ENCODE measurements at regions not wholly inside any gene's neighbourhood (a gene's known extent, or its start where the extent isn't known, plus 50 kb on each side); places are given as distances from the start of the nearest gene placed in this dataset.
A peak's percentile ranks its signal among the peaks of the same experiment; 100 is the strongest.

DNA sequence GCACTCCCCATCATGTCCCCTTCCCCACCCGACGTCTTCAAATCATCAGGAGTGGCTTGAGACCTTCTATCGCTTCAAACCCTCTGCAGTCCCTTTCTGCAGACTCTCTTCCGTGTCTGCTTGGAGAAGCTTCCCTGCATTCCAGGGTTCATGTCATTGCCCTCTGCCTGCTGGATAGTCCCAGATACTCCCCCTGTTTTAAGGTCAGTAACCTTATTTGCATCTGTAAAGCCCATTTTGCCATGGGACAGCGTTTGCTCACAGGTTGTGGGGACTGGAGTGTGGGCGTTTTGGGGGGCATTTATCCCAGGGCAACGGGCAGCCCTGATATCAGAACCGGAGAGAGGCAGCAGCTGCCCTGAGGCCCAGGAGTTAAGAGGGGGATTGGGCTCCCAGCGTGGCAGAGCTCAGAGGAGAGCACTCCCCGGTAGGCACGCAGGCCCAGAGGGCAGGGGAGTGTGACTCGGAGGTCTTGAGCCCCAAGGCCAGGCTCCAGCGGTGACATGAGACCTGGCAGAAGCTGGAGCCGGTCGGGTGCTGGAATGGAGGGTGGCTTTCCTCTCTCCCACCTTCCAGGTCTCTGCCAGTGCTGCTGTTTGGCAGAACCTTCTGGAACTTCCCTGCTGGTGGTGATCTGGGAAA lies 73.8 kb downstream of the RTP5 start:
- DNase-seq: no peak

DNA sequence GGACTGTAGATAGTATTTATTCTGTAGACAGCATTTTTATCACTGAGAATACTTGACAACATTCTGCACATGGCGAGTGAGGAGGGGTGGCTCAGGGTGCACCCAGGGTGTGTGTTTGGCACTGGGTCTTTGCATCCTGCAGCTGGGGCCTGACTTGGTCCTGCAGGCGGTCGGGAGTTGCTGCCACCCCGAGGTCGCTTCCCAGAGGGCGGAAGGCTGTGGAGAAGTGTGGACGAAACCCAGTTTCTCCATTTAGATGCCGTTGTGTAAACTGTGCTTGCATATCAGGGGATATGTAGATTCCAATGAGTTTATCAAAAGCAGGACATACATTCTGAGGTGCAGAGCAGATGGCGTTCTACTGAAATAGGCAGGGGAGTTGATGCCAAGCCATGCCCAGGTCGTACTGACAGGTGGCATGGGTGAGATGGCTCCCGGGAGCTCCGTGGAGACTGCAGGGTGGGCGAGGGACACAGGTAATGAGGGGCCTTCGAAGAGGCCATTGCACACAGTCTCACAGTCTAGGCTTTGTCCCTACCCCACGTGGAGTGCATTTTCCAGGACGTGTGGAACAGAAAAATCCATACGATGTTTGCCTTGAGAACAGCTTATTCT lies 74.5 kb downstream of the RTP5 start:
- no peak for DNase-seq

GRCh38 chr2:241944821-241945220 lies 75.3 kb downstream of the RTP5 start:
- no peak for DNase-seq

DNA sequence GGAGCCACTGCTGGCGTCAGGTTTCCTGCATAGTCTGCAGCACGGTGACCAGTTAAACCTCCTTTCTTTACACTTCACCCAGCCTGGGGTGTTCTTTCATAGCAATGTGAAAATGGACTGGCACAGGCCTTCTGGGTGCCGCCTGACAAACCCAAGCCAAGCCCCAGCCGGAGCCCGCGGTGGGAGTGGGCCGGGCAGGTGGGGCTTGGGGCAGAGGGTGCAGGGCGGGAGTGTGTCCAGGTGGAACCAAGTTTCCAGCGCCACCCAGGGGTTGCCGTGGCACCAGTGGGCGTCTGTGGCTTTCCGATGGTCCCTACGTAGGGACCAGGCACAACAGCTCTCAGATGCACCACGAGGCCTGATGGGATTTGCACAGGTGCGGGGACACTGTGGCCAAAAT lies 75.8 kb downstream of the RTP5 start:
- DNase-seq: no peak

- DNase-seq: no peak
Observed at GRCh38 chr2:241945803-241946202, 76.3 kb downstream of the RTP5 start.

DNA sequence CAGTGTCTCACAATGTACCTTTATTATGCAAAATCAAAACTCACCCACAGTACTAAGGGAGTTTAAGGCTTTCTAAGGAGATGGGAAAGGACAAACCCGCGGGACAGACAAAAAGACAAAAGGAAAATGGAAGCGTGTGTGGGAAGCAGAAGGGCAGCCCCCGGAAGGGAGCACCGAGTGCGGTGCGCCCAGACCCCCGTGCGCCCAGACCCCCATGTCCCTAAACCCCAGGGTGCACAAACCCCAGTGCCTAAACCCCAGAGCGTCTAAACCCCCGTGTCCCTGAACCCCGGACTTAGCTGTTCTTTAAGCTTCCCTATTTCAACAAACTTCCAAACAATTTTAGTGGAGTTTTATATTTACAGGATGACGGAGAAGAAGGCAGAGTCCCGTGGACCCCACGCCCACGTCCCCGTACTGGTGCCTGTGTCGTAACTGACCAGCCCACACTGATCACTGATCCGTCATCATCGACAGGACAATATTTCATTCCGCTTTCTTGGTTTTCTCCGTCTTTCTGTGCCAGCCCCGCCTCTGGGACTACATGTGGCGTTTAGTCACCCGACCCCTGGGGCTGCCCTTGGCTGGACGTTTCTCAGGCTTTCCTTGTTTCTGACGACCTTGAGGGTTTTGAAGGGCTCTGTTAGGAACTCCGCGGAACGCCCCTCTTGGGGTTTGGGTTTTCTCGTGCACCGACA lies 76.9 kb downstream of the RTP5 start:
- no peak for DNase-seq

DNA sequence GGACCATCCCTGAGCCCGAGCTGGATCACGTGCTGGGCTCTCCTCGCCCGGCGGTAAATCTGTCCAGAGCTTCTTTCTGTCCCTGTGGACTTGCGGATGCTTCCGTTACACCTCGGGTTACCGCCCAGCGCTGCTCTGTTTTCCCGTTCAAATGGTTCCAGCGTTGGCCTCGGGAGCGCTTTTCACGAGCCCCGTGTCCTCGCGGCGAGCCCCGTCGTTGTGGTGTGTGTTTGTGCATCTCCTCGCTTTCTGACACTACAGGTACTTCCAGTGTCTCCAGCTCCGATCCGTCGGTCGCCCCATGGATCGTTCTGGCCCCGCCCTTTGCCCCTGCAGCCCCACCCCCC lies 77.4 kb downstream of the RTP5 start:
- no peak for DNase-seq

DNA sequence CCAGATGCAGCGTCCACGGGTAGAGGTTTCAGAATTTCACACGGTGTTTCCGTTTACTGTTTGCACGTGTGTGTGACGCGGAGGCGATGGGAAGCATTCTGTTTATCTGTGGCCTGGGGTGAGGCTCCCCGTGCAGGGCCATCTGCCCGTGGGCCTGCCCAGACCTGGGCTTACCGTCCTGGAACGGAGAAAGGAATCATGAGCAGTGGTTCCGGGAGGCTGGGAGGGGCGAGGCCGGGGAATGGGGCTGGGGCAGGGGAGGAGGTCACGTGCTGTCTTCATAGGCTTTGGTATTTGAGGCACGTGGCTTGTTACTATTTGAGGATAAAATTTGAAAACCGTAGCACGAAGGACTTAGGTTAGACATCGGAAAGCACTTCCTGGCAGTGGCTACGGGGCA lies 77.9 kb downstream of the RTP5 start:
- DNase-seq: no peak

- DNase-seq: no peak
Observed at GRCh38 chr2:241947876-241948275, 78.3 kb downstream of the RTP5 start.

DNA sequence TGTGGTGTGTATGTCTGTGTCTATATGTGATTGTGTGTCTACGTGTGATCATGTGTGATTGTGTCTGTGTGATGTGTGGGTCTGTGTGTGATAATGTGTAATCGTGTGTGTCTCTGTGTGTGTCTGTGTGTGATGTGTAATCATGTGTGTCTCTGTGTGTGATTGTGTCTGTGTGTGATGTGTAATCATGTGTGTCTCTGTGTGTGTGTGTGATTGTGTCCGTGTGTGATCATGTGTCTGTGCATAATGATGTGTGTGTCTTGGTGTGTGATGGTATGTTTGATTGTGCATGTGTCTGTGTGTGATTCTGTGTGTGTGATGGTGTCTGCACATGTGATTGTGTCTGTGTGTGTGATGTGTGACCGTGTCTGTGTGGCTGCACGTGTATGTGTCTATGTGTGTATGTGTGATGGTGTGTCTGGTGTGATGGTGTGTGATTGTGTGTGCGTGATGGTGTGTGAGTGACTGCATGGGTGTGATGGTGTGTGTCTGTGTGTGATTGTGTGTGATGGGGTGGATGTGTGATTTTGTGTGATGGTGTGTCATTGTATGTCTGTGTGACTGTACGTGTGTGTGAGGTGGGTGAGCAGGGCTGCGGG lies 78.9 kb downstream of the RTP5 start:
- no peak for DNase-seq

DNA sequence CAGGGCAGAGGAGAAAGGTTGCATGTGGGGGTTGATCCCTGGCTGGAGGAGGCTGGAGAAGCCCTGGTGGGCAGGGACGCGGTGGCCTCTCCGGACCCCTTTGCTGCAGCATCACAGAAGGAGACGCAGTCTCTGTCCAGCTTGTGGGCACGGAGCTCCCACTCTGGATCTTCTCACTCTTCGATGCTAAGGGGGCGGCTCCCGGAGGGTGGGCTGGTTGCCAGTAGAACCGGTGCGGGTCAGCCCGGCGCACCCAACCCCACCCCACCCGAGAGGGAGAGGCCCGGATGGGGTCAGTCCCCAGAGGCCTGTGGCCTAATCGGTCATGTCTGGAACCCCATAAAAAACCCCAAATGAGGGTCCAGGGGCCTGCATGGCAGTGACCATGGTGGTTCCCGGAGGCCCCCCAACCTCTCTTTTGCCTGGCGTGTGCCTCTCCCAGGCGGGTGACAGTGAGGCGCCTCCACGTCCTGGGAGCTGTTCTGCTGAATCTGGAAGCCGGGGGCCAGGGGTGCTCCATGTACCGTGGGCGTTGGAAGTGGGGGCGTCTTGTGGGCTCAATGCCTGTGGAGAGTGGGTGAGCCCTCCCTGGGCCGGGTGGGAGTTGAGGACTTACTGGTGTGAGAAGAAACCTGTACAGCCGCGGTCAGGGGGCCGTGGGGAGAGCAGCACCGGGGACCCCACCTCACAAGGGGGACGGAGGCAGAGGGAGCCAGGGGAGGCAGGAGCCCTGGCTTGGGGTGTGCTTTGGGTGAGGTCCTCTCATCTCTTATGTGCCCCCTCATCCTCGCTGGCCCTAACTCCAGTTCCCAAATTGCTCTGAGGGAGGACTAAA lies 79.6 kb downstream of the RTP5 start:
- DNase-seq: no peak

DNA sequence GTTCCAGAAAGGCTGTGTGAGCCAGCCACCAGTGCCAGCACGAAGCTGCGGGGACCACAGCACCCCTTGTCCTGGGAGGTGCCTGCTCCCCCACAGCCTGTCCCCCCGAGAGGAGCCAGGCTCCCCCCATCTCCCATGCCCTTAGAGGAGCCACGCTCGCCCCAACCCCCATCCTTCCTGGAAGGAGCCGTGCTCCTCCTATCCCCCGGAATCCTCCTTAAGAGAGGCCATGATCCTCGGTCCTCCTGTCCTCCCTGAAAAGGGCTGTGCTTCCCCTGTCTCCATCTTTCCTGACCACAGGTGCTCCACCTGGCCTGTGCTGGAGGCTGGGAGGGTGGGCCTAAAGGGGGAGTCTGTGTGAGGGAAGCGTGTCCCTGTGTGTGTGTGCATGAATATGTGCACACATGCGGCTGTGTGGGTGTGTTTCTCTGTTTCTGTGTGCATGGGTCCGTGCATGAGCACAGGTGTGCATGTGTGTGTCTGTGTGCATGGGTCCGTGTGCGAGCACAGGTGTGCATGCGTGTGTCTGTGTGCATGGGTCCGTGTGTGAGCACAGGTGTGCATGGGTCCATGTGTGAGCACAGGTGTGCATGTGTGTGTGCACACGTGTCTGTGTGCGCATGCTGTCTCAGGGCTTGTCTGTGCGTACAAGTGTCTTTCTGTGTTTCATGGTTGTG lies 80.3 kb downstream of the RTP5 start:
- DNase-seq: no peak

- DNase-seq: peak; percentile 43
Observed at GRCh38 chr2:241950413-241951315, 81.1 kb downstream of the RTP5 start.

DNA sequence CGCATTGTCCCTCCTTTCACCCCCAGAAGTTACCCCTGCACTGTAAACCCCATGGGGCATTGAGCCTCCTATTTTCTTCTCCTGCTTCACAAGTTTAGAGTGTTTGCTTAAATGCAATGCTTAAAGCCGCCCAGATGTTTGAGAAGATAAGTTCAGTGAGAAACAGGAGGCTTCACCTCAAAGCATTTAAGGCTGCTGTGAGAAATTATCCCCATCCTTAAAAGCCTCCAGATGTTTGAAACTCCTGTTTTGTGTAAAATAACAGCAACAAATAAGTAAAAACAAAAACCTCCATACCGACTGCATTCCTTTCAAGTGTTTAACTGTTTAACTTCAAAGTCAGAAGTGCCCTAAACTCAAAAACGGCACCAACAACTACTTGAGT lies 81.8 kb downstream of the RTP5 start:
- DNase-seq: peak; percentile 8

GRCh38 chr2:241951920-241952319 lies 82.4 kb downstream of the RTP5 start:
- DNase-seq: no peak

GRCh38 chr2:241952816-241953215 lies 83.3 kb downstream of the RTP5 start:
- DNase-seq: no peak

DNA sequence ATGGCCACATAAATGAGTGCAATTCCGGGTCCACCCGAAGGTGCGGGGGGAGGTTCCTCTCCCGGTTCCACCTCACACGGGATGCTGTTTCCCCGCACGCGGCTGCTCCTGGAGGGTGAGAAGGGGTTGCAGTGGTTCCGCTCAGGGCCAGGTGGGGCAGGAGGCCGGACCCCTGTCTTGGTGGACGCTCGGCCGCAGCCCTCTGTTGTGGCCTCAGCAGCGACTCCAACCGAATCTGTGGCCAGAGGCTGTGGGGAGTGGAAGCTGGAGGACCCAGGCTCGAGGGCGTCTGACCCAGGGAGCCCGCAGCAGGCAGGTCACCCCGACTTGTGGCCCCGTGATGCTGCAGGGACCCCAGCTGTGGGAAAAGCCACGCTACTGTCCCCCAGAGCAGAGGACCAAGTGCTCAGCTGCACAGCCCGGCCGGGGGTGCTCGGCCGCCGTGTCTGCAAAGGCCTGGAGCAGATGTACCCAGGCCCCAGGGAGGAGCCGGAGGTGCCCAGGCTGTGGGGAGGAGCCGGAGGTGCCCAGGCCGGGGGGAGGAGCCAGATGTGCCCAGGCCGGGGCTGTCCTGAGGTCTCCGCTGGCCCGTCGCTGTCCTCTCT lies 83.9 kb downstream of the RTP5 start:
- no peak for DNase-seq

GRCh38 chr2:241956521-241957110 lies 87.1 kb downstream of the RTP5 start:
- no peak for DNase-seq

DNA sequence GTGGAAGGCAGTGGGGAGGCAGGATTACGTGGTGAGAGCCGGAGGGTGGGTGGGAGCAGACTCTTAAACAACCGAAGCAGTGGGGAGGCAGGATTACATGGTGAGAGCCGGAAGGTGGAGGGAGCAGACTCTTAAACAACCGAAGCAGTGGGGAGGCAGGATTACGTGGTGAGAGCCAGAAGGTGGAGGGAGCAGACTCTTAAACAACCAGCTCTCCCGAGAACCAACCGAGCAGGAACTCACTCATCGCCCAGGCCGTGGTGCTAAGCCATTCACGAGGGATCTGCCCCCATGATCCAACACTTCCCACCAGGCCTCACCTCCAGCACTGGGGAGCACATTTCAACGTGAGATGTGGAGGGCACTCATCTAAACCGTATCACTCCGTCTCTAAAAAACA lies 87.7 kb downstream of the RTP5 start:
- DNase-seq: no peak

DNA sequence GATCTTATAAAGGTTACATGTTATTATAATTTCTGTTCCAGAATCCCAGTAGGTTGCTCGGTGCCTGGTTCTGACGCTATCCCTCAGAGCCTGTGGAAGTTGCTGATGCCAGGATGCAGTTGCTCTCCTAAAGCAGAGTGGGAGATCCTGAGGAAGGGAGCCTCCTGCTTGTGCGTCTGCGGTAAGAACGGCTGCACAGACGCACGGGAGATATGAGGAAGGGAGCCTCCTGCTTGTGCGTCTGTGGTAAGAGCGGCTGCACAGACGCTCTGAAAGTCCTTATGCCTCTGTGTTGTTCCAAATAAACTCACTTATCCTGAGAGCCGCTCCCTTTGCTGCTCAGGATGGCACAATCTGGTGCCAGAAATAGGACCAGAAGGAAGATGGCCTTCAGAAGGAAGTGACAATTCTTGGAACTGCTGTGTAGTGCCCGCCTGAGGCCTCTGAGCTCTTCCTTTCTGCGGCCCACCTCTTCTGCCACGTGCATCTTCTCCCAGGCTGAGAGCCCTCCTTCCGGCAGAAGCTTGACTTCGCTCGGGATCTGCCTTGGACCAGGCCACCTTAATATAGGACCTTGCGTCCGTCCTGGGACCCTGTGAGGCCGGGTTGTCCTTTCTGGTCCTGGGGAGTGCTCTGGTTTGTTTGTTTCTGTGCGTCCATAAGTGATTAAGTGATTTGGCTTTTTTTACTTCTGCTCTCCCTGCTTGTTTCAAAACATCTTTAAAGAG lies 89.5 kb downstream of the RTP5 start:
- no peak for DNase-seq
